ENCODE measurements at regions not wholly inside any gene's neighbourhood (a gene's known extent, or its start where the extent isn't known, plus 50 kb on each side); places are given as distances from the start of the nearest gene placed in this dataset.

GRCh38 chr5:109989994-109990722 is 300.4 kb downstream of the MAN2A1 start:
- no peak for TF ChIP-seq CTCF (IDR thresholded peaks at IDR 0.05; ENCODE audit: poor library complexity)
- TF ChIP-seq EZH2 (IDR thresholded peaks at IDR 0.05; ENCODE audit: borderline replicate concordance): no peak

Measured in hepatocyte (in vitro differentiated cells).